Naive thymus-derived CD4-positive, alpha-beta T cell (primary cell): ENCODE measurements at regions not wholly inside any gene's neighbourhood (a gene's known extent, or its start where the extent isn't known, plus 50 kb on each side); places are given as distances from the start of the nearest gene placed in this dataset.

Experiments used
- ATAC-seq: fragments of 150-1000 bp; cut with Tn5 transposase; 2 replicates; pipeline ENCODE4 v1.10.0; 2021; ENCODE audit warnings: mild to moderate bottlenecking, moderate library complexity
- CTCF ChIA-PET: fragments of 350-600 bp; sonication (Branson Sonifier 250); formaldehyde crosslinking; loops from one replicate; lab custom pipeline; 2021; ENCODE audit warnings: antibody characterized with exemption; lab: Charles Lee
- POLR2A ChIA-PET: fragments of 350-600 bp; sonication (Branson Sonifier 250); formaldehyde crosslinking; loops from one replicate; lab custom pipeline; 2021; ENCODE audit warnings: antibody characterized with exemption, inconsistent platforms; lab: Charles Lee
- DNase-seq, 9 donors: peaks; one replicate each; pipeline versions ENCODE4 v3.0.0 to v3.0.0-alpha.2; 2020 to 2022; ENCODE audit warnings: mixed read lengths in 1 of 9
- H3K27ac ChIP-seq: one replicate; pipeline ENCODE4 v1.7.0; 2013; ENCODE audit warnings: mild to moderate bottlenecking, low read depth, low read length, moderate library complexity
- H3K27me3 ChIP-seq, 2 donors: one replicate each; pipeline ENCODE4 v1.7.0; 2013; ENCODE audit warnings: low read length in 2 of 2, mild to moderate bottlenecking in 2 of 2, moderate library complexity in 2 of 2; ENCODE audit not compliant: control insufficient read depth in 2 of 2, insufficient read depth in 2 of 2
- H3K36me3 ChIP-seq, 3 experiments: 1 replicate in 2 of 3; 2 replicates in 1 of 3; pipeline ENCODE4 v1.7.0; 2013; ENCODE audit warnings: low read length in 3 of 3, mild to moderate bottlenecking in 3 of 3, moderate library complexity in 1 of 3; ENCODE audit not compliant: insufficient read depth in 3 of 3, control insufficient read depth in 2 of 3
- H3K4me1 ChIP-seq, 2 donors: one replicate each; pipeline ENCODE4 v1.7.0; 2013; ENCODE audit warnings: low read length in 2 of 2, mild to moderate bottlenecking in 2 of 2, moderate library complexity in 1 of 2; ENCODE audit not compliant: control insufficient read depth in 2 of 2, insufficient read depth in 2 of 2
- H3K4me3 ChIP-seq: 2 replicates; pipeline ENCODE4 v1.7.0; 2013; ENCODE audit warnings: mild to moderate bottlenecking, low read length
- H3K9me3 ChIP-seq, 3 experiments: 1 replicate in 2 of 3; 2 replicates in 1 of 3; pipeline ENCODE4 v1.7.0; 2013; ENCODE audit warnings: low read length in 3 of 3; ENCODE audit not compliant: control insufficient read depth in 2 of 3
- H3K27ac Mint-ChIP-seq, 9 donors: one replicate each; pipeline ENCODE4 v1.8.0; 2020 to 2022; ENCODE audit warnings: mixed read lengths in 9 of 9, mild to moderate bottlenecking in 8 of 9, moderate library complexity in 5 of 9, inconsistent platforms in 2 of 9
- H3K27me3 Mint-ChIP-seq, 5 donors: one replicate each; pipeline ENCODE4 v1.8.0; 2021 to 2022; ENCODE audit warnings: mixed read lengths in 5 of 5, mild to moderate bottlenecking in 1 of 5
- H3K36me3 Mint-ChIP-seq, 5 donors: one replicate each; pipeline ENCODE4 v1.8.0; 2020 to 2022; ENCODE audit warnings: mixed read lengths in 5 of 5, mild to moderate bottlenecking in 3 of 5, inconsistent platforms in 1 of 5
- H3K4me1 Mint-ChIP-seq, 7 donors: one replicate each; pipeline ENCODE4 v1.8.0; 2020 to 2022; ENCODE audit warnings: mixed read lengths in 7 of 7, mild to moderate bottlenecking in 3 of 7, inconsistent platforms in 1 of 7
- H3K4me3 Mint-ChIP-seq, 10 donors: one replicate each; pipeline ENCODE4 v1.8.0; 2020 to 2022; ENCODE audit warnings: mild to moderate bottlenecking in 10 of 10, mixed read lengths in 10 of 10, moderate library complexity in 6 of 10, inconsistent platforms in 2 of 10
- H3K9me3 Mint-ChIP-seq, 11 donors: one replicate each; pipeline ENCODE4 v1.8.0; 2020 to 2022; ENCODE audit warnings: mixed read lengths in 11 of 11, mild to moderate bottlenecking in 4 of 11, inconsistent platforms in 1 of 11, moderate library complexity in 1 of 11
- intact Hi-C, 2 donors: fragments of 100-400 bp; cut with micrococcal nuclease; formaldehyde crosslinking; loops; one replicate each; pipeline ENCODE4 v1.15.1; 2023

DNA sequence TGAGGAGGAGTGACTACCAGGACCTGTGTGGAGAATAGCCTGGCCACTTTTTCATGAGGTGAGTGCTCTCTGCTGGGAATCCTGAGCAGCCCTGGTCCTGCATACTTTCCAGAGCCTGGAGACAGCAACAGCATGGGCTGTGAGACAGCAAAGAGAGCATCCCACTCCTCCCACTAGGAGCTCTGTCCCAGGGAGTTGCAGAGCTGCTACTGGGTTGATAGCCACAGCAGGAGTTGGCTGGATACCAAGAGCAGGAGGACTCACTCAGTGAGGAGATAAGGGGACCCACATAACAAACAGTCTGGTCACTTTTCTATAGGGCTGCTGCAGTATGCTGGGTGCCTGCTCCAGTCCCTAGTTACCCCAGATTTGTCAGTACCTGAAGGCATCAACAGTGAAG, 439.3 kb upstream of the CDH8 start:
- intact Hi-C loops = no loop called here
- ChIA-PET POLR2A (no interaction called here), CTCF (no interaction called here)
- peaks cover 0 to 43% (median 0%) of the 10 kb centered on the region in 3 experiments for H3K9me3 ChIP-seq
- Mint-ChIP-seq H3K27me3 (no peaks in the 10 kb centered on the region), H3K4me3 (no peak overlapping the region), H3K36me3 (peaks cover 0 to 8% (median 0%) of the 10 kb centered on the region in 5 donors), H3K27ac (no peak overlapping the region), H3K4me1 (no peaks in the 10 kb centered on the region), H3K9me3 (peaks cover 12 to 58% (median 22%) of the 10 kb centered on the region in 11 donors)
- H3K36me3 ChIP-seq = no peaks in the 10 kb centered on the region
- H3K27me3 ChIP-seq = no peaks in the 10 kb centered on the region
- H3K4me1 ChIP-seq = no peaks in the 10 kb centered on the region
- H3K27ac ChIP-seq = no peak overlapping the region
- DNase-seq (no peak), ATAC-seq (no peak)
- H3K4me3 ChIP-seq = no peak overlapping the region

DNA sequence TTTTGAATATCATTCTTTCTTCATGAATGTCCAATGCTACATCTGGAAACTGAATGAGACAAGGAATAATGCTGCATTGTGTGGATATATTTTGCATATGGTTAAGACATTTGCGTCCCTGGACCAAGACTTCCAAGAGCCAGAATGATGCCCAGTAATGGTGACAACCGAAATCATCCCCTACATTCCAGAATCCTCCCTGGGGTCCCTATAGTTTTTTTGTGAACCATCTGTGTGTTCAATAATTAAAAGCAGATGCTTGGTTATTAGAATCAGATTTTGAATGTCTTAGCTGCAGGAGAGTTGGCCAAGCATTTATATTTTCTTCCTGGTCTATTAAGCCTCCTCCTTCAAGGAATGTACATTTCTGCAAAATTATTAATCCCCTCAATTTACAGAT, 426.7 kb upstream of the CDH8 start:
- DNase-seq (no peak), ATAC-seq (no peak)
- Histone ChIP-seq H3K4me3 (no peak overlapping the region), H3K9me3 (no peaks in the 10 kb centered on the region), H3K4me1 (no peaks in the 10 kb centered on the region), H3K36me3 (no peaks in the 10 kb centered on the region), H3K27me3 (no peaks in the 10 kb centered on the region), H3K27ac (no peak overlapping the region)
- POLR2A ChIA-PET = no interaction called here
- CTCF ChIA-PET = no interaction called here
- Mint-ChIP-seq H3K27me3 (no peaks in the 10 kb centered on the region), H3K4me1 (no peaks in the 10 kb centered on the region), H3K36me3 (no peaks in the 10 kb centered on the region), H3K9me3 (peaks cover 0 to 37% (median 17%) of the 10 kb centered on the region in 11 donors), H3K4me3 (no peak overlapping the region), H3K27ac (no peak overlapping the region)
- intact Hi-C loops = no loop called here

DNA sequence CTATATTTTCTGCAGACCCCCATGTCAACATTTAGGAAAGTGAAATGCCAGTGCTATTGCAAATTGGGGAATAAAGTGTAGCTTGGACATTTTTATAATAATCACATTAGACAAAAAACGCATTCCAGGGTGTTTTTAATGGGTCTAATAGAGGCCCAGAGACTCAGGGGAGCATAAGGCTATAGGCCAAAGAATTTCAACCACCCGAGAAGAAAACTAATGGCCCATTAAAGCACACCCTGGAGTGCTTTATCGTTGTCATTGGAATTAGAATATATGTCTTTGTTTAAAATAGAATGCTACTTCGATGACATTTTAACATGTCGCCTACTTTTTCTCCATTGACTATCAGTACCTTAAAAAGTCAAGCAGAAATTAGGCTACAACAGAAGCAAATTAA, 414.1 kb upstream of the CDH8 start:
- Histone ChIP-seq H3K27me3 (no peaks in the 10 kb centered on the region), H3K4me1 (no peaks in the 10 kb centered on the region), H3K36me3 (no peaks in the 10 kb centered on the region), H3K27ac (no peak overlapping the region), H3K9me3 (peaks cover 0 to 4% (median 0%) of the 10 kb centered on the region in 3 experiments), H3K4me3 (no peak overlapping the region)
- no peak overlapping the region for H3K27ac Mint-ChIP-seq
- H3K4me1 Mint-ChIP-seq = no peaks in the 10 kb centered on the region
- no peak for DNase-seq
- no peaks in the 10 kb centered on the region for H3K36me3 Mint-ChIP-seq
- H3K27me3 Mint-ChIP-seq = no peaks in the 10 kb centered on the region
- no peak overlapping the region for H3K4me3 Mint-ChIP-seq
- POLR2A ChIA-PET = no interaction called here
- peaks cover 3 to 41% (median 18%) of the 10 kb centered on the region in 11 donors for H3K9me3 Mint-ChIP-seq
- CTCF ChIA-PET = no interaction called here
- no peak for ATAC-seq
- intact Hi-C loops = no loop called here

DNA sequence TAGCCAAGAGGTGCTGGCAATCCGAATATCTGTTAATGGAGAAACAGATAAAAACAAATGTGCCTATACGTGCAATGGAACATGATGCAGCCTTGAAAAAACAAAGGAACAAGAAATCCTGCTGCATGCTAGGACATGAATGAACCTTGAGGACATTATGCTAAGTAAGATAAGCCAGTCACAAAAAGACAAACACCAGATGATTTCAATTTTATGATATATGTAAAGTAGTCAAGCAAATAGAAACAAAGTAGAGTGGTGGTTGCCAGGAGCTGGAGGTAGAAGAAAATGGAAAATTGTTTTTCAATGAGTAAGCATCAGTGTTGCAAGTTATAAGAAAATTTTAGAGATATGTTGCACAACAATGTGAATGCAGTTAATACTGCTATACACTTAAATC, 409.7 kb upstream of the CDH8 start:
- no peak overlapping the region for H3K27ac ChIP-seq
- Mint-ChIP-seq H3K27ac (no peak overlapping the region), H3K9me3 (peaks cover 4 to 54% (median 14%) of the 10 kb centered on the region in 11 donors), H3K4me1 (no peaks in the 10 kb centered on the region), H3K27me3 (no peaks in the 10 kb centered on the region), H3K4me3 (no peak overlapping the region), H3K36me3 (no peaks in the 10 kb centered on the region)
- DNase-seq = no peak
- H3K4me3 ChIP-seq = no peak overlapping the region
- H3K4me1 ChIP-seq = no peaks in the 10 kb centered on the region
- peaks cover 0 to 7% (median 4%) of the 10 kb centered on the region in 3 experiments for H3K9me3 ChIP-seq
- POLR2A ChIA-PET = no interaction called here
- no peak for ATAC-seq
- intact Hi-C loops = no loop called here
- no peaks in the 10 kb centered on the region for H3K36me3 ChIP-seq
- no peaks in the 10 kb centered on the region for H3K27me3 ChIP-seq
- CTCF ChIA-PET = no interaction called here

DNA sequence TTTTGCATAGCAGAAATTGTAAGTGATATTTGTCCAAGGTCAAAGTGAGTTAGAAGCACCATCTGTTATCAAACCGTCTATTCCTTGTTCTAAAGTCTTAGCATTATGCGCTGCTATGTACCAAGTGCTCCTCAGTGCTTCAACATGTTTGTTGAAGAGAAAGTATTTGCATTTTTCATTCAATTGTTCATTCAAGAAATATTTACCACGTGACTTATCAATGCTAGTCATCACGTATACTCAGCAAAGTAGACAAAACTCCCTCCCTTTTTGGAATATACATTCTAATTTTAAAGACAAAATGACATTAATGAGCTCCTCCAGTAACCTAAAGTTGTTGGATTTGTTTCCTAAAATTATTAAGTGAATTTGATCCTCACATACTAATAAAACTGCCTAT, 388.0 kb upstream of the CDH8 start:
- no peak for ATAC-seq
- H3K4me3 Mint-ChIP-seq = no peak overlapping the region
- POLR2A ChIA-PET = no interaction called here

DNA sequence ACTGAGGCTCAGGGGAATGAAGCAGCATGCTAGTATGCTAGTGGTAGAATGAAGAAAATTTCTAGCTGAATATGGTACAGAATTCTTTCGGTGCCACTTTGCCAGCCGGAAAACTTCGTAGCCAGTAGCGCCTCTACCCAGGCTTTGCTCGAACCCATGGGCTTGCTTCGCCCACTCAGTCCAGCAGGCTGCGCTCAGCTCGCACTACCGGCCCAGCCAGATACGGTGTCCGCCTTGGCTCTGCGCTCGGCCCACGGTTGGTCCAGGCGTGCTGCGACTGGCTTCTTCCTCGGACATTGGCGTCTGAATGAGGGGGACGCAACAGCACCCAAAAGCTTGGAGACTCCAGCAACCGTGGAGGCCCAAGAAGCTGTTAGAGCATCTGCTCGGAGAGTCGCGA, 372.5 kb upstream of the CDH8 start:
- Mint-ChIP-seq H3K4me1 (no peaks in the 10 kb centered on the region), H3K36me3 (no peaks in the 10 kb centered on the region), H3K27ac (no peak overlapping the region), H3K27me3 (no peaks in the 10 kb centered on the region), H3K9me3 (peaks cover 3 to 27% (median 10%) of the 10 kb centered on the region in 11 donors), H3K4me3 (no peak overlapping the region)
- Histone ChIP-seq H3K9me3 (peaks cover 0 to 5% (median 0%) of the 10 kb centered on the region in 3 experiments), H3K36me3 (no peaks in the 10 kb centered on the region), H3K4me3 (no peak overlapping the region), H3K27ac (no peak overlapping the region), H3K4me1 (no peaks in the 10 kb centered on the region), H3K27me3 (no peaks in the 10 kb centered on the region)
- CTCF ChIA-PET = no interaction called here
- DNase-seq (no peak), ATAC-seq (no peak)
- intact Hi-C loops = no loop called here
- POLR2A ChIA-PET = no interaction called here

More for the DNA sequence above, 388.0 kb upstream of the CDH8 start:
- Histone ChIP-seq H3K27ac (no peak overlapping the region), H3K9me3 (no peaks in the 10 kb centered on the region), H3K27me3 (no peaks in the 10 kb centered on the region), H3K36me3 (no peaks in the 10 kb centered on the region), H3K4me1 (no peaks in the 10 kb centered on the region), H3K4me3 (no peak overlapping the region)
- no peaks in the 10 kb centered on the region for H3K27me3 Mint-ChIP-seq
- H3K27ac Mint-ChIP-seq = no peak overlapping the region
- CTCF ChIA-PET = no interaction called here
- H3K36me3 Mint-ChIP-seq = peaks cover 0 to 5% (median 0%) of the 10 kb centered on the region in 5 donors
- H3K9me3 Mint-ChIP-seq = peaks cover 9 to 46% (median 14%) of the 10 kb centered on the region in 11 donors
- DNase-seq = no peak
- no peaks in the 10 kb centered on the region for H3K4me1 Mint-ChIP-seq
- intact Hi-C loops = no loop called here

DNA sequence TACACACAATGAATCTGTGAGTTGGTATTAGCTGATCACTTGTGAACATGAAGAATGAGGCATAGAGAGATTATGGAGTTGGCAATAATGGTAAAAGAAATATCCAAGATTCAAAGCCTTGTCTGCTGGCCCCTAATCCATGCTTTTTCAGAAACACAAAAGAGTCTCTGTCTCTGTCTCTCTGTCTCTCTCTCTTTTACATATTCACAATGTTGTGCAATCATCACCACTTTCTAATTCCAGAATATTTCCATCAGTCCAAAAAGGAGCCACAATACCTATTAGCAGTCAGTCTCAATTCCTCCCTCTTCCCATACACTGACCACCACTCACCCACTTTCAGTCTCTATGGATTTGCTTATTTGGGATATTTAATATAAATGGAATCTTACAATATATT, 370.1 kb upstream of the CDH8 start:
- DNase-seq (no peak), ATAC-seq (no peak)
- H3K36me3 Mint-ChIP-seq = no peaks in the 10 kb centered on the region
- no peak overlapping the region for H3K4me3 Mint-ChIP-seq
- peaks cover 0 to 22% (median 9%) of the 10 kb centered on the region in 11 donors for H3K9me3 Mint-ChIP-seq
- H3K27me3 Mint-ChIP-seq = no peaks in the 10 kb centered on the region
- H3K27ac Mint-ChIP-seq = no peak overlapping the region
- Histone ChIP-seq H3K4me3 (no peak overlapping the region), H3K9me3 (no peaks in the 10 kb centered on the region), H3K27ac (no peak overlapping the region), H3K27me3 (no peaks in the 10 kb centered on the region), H3K36me3 (no peaks in the 10 kb centered on the region), H3K4me1 (no peaks in the 10 kb centered on the region)
- ChIA-PET POLR2A (no interaction called here), CTCF (no interaction called here)
- intact Hi-C loops = no loop called here
- H3K4me1 Mint-ChIP-seq = no peaks in the 10 kb centered on the region
